Kidney epithelial cell (primary cell): ENCODE measurements at regions not wholly inside any gene's neighbourhood (a gene's known extent, or its start where the extent isn't known, plus 50 kb on each side); places are given as distances from the start of the nearest gene placed in this dataset.
A peak's percentile ranks its signal among the peaks of the same experiment; 100 is the strongest.
"Not testable (repeated sequence)": the region's sequence is repeated elsewhere in the genome, so short reads cannot be mapped to it uniquely, and the experiment has no call there.

Experiments used
- DNase-seq: peaks from one replicate; pipeline ENCODE4 v3.0.0-alpha.2; 2010; ENCODE audit warnings: low read depth
- H3K27me3 ChIP-seq: 2 replicates; pipeline ENCODE4 v1.6.0; 2011; ENCODE audit warnings: low read length; ENCODE audit not compliant: control insufficient read depth, insufficient read depth
- H3K36me3 ChIP-seq: 2 replicates; pipeline ENCODE4 v1.5.1; 2011; ENCODE audit warnings: low read length; ENCODE audit not compliant: control insufficient read depth, insufficient read depth
- H3K4me3 ChIP-seq: 2 replicates; pipeline ENCODE4 v1.5.1; 2011; ENCODE audit warnings: low read depth, mild to moderate bottlenecking, control low read depth, low read length
- CTCF ChIP-seq: IDR thresholded peaks from 2 replicates; pipeline ENCODE4 v1.5.1; 2011; ENCODE audit warnings: mild to moderate bottlenecking, moderate library complexity, low read length, control low read depth, inconsistent platforms; ENCODE audit not compliant: insufficient read depth, poor library complexity, severe bottlenecking

GRCh38 chr1:194026422-194026821, 840.0 kb upstream of the B3GALT2 start:
- Histone ChIP-seq H3K36me3 (no peaks in the 10 kb centered on the region), H3K4me3 (no peak overlapping the region), H3K27me3 (no peaks in the 10 kb centered on the region)
- no peak for TF ChIP-seq CTCF
- no peak for DNase-seq

- no peaks in the 10 kb centered on the region for H3K27me3 ChIP-seq
- peak; percentile 56 for DNase-seq
- TF ChIP-seq CTCF: no peak
These were observed 838.2 kb upstream of the B3GALT2 start for GRCh38 chr1:194024659-194025058.

GRCh38 chr1:194014014-194014413, 827.6 kb upstream of the B3GALT2 start:
- TF ChIP-seq CTCF: no peak
- H3K4me3 ChIP-seq: no peak overlapping the region
- no peak for DNase-seq

More at GRCh38 chr1:194024659-194025058, 838.2 kb upstream of the B3GALT2 start:
- no peak overlapping the region for H3K4me3 ChIP-seq
- no peaks in the 10 kb centered on the region for H3K36me3 ChIP-seq

GRCh38 chr1:194013561-194013960, 827.1 kb upstream of the B3GALT2 start:
- no peak for TF ChIP-seq CTCF
- no peaks in the 10 kb centered on the region for H3K27me3 ChIP-seq
- DNase-seq: no peak
- H3K36me3 ChIP-seq: no peaks in the 10 kb centered on the region
- H3K4me3 ChIP-seq: no peak overlapping the region

More at GRCh38 chr1:194014014-194014413, 827.6 kb upstream of the B3GALT2 start:
- H3K36me3 ChIP-seq: no peaks in the 10 kb centered on the region
- no peaks in the 10 kb centered on the region for H3K27me3 ChIP-seq

- H3K36me3 ChIP-seq: no peaks in the 10 kb centered on the region
- TF ChIP-seq CTCF: no peak
- no peak overlapping the region for H3K4me3 ChIP-seq
- H3K27me3 ChIP-seq: no peaks in the 10 kb centered on the region
- no peak for DNase-seq
These were observed 817.7 kb upstream of the B3GALT2 start for GRCh38 chr1:194004146-194004545.

GRCh38 chr1:194001726-194002350, 815.4 kb upstream of the B3GALT2 start:
- H3K27me3 ChIP-seq, DNase-seq, H3K4me3 ChIP-seq, H3K36me3 ChIP-seq: not testable (repeated sequence)
